GM18498 (cell line): ENCODE measurements at regions not wholly inside any gene's neighbourhood (a gene's known extent, or its start where the extent isn't known, plus 50 kb on each side); places are given as distances from the start of the nearest gene placed in this dataset.

Source experiments
- ATAC-seq: cut with Tn5 transposase; IDR thresholded peaks from one replicate; pipeline ENCODE4 v1.9.1; 2021; ENCODE audit warnings: mild to moderate bottlenecking, moderate library complexity; ENCODE audit not compliant: unreplicated experiment

DNA sequence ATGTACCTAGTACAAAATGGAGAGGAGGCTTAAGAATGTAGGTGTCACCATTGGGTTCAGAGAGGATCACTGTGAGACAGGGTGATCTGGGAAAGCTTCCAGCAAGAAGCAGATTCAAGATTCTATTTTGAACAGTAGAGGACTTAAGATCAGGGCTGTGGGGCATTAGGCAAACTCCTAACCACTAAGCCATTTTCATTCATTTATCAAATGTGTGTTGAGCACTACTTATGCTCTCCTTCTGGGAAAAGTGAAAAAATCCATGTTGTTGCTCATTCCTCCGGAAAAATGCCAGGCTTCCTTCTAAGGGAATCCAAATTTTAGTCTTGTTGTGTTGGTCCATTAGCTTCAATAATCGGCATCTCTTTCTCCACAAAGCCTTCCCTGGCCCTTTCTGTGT is 163.4 kb downstream of the NUAK1 start:
- no peak for ATAC-seq

DNA sequence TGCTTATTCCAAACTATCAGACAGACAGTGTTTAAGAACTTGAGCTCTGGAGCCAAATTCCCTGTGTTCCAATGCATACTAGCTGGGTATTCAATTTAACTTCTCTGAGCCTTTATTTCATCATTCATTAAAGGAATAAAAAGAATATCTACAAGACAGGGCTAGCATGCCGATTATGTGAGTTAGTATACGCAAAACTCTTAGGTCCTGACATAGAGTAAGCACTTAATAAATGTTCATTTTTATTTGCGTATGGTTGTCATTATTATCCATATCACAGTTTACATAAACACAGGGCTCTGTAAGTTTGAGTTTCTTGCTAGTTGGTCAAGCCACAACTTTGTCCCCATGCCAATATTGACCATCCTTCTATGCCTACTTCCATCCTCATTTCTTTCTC is 161.5 kb downstream of the NUAK1 start:
- no peak for ATAC-seq

GRCh38 chr12:105977652-105978051 is 161.1 kb downstream of the NUAK1 start:
- no peak for ATAC-seq

DNA sequence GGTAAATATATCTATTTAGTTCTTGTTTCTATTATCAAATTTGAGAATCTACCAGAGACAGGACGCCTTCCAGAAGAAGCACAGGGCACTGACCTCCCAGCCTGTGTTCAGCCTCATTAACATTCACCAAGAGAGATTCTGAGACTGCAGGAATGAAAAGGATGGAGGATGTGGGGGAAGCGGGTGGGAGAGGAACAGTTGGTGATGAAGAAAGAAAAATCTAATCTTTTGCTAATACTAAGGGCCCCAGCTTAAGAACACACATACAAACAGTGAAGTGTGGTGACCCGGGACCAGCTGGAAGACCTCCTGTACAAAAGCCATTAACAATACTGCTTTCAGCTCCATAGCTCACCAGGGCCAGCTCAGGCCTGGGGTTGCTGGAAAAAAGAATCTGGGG is 160.5 kb downstream of the NUAK1 start:
- no peak for ATAC-seq

DNA sequence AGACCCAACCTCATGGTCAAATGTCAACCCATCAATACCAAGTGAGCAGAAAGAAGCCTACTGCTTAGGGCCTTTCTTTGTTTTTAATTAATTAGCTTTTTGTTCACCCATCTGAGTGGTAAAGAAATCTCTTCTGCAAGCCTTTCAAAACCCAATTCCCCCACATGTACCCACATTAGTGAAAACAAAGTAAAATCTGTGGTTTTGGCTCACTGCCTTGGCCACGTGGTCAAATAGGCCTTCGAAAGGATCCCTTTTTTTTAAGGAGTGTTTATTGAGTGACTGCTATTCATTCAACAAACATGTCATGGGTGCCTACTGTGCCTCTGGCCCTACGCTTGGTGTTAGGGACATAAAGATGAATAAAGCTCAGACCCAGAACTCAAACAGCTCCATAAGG is 160.1 kb downstream of the NUAK1 start:
- ATAC-seq: no peak

DNA sequence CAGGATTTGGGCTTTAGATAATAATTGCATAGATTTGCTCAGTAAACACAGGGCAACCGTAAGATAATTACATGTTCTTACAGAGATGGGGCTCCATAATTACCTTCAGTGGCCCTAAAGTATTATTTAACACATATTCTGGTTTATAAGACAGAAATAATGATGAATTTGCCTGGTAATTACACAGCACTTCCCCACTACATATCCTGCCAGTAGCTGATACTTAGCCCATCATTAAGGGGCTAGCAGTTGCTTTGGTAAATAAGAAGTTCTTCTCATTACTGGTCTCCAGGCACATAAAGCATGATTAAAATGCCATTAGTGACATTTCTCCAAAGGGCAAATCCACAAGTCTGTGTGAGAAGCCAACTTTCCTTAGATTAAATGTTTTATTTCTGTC is 158.7 kb downstream of the NUAK1 start:
- ATAC-seq: no peak

- no peak for ATAC-seq
Measured at GRCh38 chr12:105980533-105980932, 158.2 kb downstream of the NUAK1 start.

- no peak for ATAC-seq
Measured at GRCh38 chr12:105982022-105982421, 156.7 kb downstream of the NUAK1 start.

GRCh38 chr12:105983622-105984320 is 155.0 kb downstream of the NUAK1 start:
- ATAC-seq: no peak

- ATAC-seq: no peak
Measured at GRCh38 chr12:105985383-105985782, 153.4 kb downstream of the NUAK1 start.

DNA sequence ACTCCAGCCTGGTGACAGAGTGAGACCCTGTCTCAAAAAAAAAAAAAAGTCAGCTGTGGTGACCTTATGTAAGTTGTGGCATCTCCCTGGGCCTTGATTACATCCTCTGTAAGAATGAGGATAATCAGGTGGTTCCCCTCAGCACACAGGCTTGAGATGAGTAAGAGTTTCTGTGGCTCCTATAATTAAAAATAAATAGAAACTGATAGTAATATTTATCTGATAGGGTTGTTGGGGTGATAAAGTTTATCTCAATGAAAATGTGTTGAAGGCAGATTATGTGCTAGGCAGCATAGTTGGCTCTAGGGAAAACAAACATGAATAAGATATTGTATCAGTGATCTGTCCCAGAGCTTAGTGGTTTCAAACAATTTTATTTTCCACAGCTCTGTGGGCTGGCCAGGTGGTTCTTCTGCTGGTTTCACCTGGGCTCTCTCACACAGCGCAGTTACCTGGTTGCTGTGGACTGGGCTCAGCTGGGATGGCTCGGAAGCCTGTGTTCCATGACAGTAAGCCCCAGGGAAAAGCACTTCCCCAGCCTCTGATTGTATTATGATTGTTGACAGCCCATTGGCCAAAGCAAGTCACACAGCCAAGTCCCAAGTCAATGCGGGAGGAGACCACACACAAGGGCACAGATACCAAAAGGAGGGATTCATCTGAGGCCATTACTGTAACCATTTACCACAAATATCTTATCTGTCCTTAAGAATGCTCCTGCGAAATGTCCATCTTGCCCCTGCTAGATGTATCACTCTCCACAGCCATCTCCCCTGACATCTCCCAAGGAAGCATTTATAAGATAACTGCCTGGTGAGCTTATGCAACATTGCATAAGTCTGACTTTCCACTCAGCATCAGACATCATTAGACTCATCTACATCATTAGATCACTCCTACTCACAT is 151.7 kb downstream of the NUAK1 start:
- ATAC-seq: no peak

DNA sequence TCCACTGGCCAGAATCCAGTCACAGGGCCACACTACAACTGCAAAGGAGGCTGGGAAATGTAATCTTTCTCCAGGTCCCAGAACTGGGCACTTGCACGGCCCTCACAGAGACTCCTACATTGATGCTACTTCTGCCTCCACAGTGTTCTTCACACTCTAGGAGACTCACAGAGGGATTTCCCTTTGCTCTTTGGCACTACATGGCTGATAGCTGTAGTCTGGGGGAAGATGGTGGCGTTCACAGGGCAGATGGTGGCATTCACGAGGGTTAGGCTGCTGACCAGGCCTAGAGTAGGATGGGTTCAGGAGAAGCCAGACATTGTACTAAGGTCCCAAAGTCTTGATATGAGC is 151.1 kb downstream of the NUAK1 start:
- no peak for ATAC-seq

DNA sequence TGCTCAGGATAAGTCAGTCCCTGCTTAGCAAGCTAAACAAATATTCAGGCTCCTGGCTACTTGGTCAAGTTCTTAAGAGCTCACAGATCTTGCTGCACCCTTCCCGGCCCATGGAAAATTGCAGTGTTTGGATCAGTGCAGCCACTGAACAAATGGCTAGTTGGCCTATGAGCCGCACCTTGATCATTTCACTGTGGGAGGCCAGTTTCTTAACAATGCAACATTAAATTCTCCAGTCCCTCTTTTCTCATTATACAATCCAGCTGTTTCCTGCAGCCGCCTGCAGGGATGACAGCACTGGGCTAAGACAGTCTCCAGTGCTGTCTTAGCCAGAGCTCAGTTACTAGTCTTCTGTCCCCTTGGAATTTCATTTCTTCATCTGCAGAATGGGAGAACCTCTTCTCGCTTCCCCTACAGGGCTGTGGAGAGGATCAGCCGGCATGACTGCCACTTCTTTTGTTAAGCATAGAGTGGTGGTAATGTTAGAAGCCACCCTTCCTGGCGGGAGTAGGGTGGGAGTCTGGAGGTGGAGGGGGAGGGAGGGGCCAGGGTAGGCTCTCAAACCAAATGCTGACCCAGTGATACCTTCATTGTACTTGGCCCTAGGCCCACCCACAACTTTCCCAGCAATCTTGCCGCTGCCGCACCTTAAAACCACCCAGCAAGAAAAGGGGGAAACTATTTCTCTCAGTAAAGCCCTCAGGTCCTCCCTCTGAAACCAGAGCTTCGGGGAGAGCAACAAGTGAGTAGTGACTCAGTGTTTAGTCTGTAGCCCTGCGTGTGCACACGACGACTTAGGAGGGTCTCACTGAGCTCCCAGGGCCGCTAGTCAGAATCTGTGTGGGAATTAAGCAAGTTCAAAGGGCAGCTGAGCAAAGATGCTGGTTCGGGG is 145.7 kb downstream of the NUAK1 start:
- no peak for ATAC-seq

DNA sequence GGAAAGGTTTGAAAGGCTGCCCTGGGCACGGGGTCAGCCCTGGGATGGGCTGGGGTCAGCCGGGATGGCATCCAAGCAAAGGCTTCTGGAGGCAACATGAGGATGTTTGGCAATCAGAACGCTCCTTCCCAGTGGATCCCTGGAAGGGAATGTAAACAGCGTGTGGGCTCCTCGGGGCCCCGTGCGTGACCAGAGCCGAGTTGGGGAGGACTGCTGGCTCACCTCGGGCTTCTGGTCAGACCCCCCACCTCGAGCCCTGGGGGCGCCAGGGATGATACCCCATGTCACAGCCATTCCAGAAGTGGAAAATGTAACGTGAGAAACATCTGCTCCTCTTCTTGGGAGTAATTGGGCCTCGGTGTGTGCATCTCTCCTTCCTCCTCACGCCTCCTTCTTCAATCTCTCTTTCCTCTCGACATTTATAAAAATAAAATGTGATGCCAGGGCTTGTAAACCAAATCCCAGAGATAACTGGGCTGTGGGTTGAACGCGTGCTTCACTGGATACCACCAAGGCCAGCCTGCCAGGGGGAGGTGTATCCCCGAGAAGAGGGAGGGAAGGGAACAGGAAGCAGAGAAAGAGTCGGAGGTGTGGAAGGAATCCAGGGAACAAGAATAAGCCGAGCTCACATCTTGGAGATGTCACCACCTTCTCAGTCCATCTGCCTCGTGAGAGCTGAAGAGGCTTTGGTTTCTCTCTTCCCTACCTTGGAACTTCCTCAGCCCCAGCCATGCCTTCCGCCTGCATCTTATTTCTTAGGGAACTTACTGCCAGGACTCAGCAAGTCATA is 144.8 kb downstream of the NUAK1 start:
- no peak for ATAC-seq

DNA sequence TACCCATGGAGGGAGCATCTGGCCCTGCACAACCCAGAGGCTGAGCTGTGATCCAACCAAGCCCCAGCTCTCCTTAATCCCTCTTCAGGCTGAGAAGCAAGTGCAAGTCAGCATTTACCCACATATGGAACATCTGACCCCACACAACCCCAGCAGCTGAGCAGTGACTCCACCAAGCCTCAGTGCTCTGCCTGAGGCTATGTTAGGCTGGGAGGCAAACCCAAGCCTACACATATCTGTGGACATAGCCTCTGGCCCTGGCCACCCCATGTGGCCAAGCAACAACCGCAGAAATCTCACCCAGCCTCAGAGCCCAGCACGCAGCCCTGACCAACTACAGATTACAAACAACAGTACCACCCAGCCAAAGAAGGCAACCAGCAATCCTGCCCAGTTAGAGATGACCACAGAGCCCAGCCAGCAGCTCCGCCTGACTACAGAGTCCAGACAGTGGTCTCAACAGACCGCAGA is 142.8 kb downstream of the NUAK1 start:
- ATAC-seq: no peak

GRCh38 chr12:105998561-105998960 is 140.2 kb downstream of the NUAK1 start:
- ATAC-seq: no peak

DNA sequence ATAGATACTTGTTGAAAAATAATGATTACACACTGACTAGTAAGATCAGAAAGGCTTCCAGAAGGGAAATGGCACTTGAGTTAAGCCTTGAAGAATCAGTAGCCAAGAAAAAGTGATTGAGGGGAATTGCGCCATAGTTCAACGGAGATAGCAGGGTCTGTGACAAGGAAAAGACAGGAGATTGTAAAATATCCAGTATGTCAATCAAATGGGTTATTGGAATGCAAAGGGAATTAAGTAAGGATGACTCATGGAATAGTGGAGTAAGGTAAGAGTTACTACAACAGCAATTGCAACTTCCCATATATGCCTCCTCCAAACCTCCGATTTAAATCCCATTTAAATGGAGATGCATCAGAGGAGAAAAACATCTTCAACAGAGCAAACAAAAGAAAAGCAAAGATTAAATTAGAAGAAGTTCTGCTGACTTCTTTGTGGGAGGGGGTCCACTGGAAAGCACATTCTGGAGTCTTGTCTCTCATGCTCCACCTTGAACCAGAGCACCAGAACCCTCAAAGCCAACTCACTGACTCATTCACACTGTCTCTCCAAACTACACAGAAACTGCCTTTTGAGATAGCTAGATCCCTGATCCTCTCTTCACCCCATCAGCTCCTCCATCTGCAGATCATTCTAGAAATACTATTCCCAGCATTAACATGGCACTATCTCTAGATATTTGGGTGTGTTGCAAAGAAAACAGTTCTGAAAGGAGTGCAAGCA is 138.2 kb downstream of the NUAK1 start:
- no peak for ATAC-seq

DNA sequence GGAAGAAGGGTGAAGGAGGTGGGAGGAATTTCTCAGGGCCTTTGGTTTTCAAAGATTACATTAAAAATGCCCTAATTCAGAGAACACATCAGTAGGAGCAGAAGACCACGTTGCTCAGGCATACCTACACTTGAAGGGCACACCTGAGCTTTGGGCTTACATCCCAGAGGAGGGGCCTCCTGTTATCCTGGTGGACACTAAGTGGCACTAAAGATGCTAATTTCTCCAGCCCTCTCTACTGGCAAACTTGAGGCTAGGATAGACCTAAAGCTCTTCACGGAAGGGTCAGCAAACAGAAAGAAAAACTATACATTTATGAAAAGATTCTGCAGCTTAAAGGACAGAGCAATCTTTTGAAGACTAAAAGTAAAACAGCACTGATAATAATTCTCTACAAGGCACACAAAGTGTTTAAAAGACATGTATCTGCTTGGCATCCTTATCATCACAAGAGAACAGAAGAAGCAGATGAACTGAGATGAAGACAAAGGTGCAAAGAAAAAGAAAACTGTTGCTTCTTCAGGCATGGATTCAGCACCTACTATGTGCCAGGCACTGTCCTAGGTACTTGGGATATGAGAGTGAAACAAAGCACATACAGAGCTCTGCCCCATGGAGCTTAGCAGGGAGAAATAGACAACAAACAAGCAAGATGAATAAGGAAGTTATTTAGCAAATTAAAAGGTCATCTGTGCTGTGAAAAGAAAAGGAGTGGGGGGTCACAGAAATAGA is 137.5 kb downstream of the NUAK1 start:
- no peak for ATAC-seq

- ATAC-seq: no peak
Measured at GRCh38 chr12:106001837-106002218, 136.9 kb downstream of the NUAK1 start.
